DMS79 (cell line): ENCODE measurements at regions not wholly inside any gene's neighbourhood (a gene's known extent, or its start where the extent isn't known, plus 50 kb on each side); places are given as distances from the start of the nearest gene placed in this dataset.

Experiments
- DNase-seq: peaks from one replicate; lab custom pipeline; 2025; lab: John Stamatoyannopoulos, UW

- no peak for DNase-seq
Measured at GRCh38 chr18:78363556-78364387, 615.8 kb upstream of the SALL3 start.

GRCh38 chr18:78364388-78364960 is 615.1 kb upstream of the SALL3 start:
- DNase-seq, result no peak

- no peak for DNase-seq
Measured at GRCh38 chr18:78367996-78368395, 611.6 kb upstream of the SALL3 start.

- DNase-seq, result no peak
Measured at GRCh38 chr18:78368726-78369125, 610.9 kb upstream of the SALL3 start.

GRCh38 chr18:78376046-78376445 is 603.6 kb upstream of the SALL3 start:
- DNase-seq, result no peak

GRCh38 chr18:78378403-78378802 is 601.2 kb upstream of the SALL3 start:
- DNase-seq, result no peak

GRCh38 chr18:78378983-78379382 is 600.6 kb upstream of the SALL3 start:
- no peak for DNase-seq

GRCh38 chr18:78390348-78390951 is 589.2 kb upstream of the SALL3 start:
- no peak for DNase-seq

GRCh38 chr18:78390952-78391348 is 588.7 kb upstream of the SALL3 start:
- no peak for DNase-seq

GRCh38 chr18:78393086-78393862 is 586.3 kb upstream of the SALL3 start:
- no peak for DNase-seq

- DNase-seq, result no peak
Measured at GRCh38 chr18:78396077-78396476, 583.5 kb upstream of the SALL3 start.

- DNase-seq, result no peak
Measured at GRCh38 chr18:78396756-78397155, 582.9 kb upstream of the SALL3 start.

GRCh38 chr18:78399992-78400503 is 579.6 kb upstream of the SALL3 start:
- DNase-seq, result no peak

GRCh38 chr18:78402440-78402839 is 577.2 kb upstream of the SALL3 start:
- DNase-seq, result no peak

- DNase-seq, result no peak
Measured at GRCh38 chr18:78402966-78403365, 576.7 kb upstream of the SALL3 start.

GRCh38 chr18:78403371-78403770 is 576.2 kb upstream of the SALL3 start:
- no peak for DNase-seq

- DNase-seq, result no peak
Measured at GRCh38 chr18:78405763-78406162, 573.9 kb upstream of the SALL3 start.

- no peak for DNase-seq
Measured at GRCh38 chr18:78406743-78407465, 572.7 kb upstream of the SALL3 start.

- DNase-seq, result no peak
Measured at GRCh38 chr18:78407466-78407844, 572.2 kb upstream of the SALL3 start.

GRCh38 chr18:78408623-78409022 is 571.0 kb upstream of the SALL3 start:
- DNase-seq, result no peak

GRCh38 chr18:78410094-78410786 is 569.4 kb upstream of the SALL3 start:
- DNase-seq, result no peak
